Ishikawa (cell line): ENCODE measurements at regions not wholly inside any gene's neighbourhood (a gene's known extent, or its start where the extent isn't known, plus 50 kb on each side); places are given as distances from the start of the nearest gene placed in this dataset.

Experiments
- CEBPB ChIP-seq: IDR thresholded peaks from 2 replicates; pipeline ENCODE4 v1.6.1; 2012
- EGR1 ChIP-seq: IDR thresholded peaks from 2 replicates; pipeline ENCODE4 v1.6.1; 2012
- EP300 ChIP-seq: IDR thresholded peaks from 2 replicates; pipeline ENCODE4 v1.6.1; 2012; ENCODE audit warnings: borderline replicate concordance
- FOXM1 ChIP-seq: IDR thresholded peaks from 2 replicates; pipeline ENCODE4 v1.6.1; 2012; ENCODE audit warnings: low read depth, borderline replicate concordance
- MAX ChIP-seq: IDR thresholded peaks from 2 replicates; pipeline ENCODE4 v1.6.1; 2012
- RAD21 ChIP-seq: IDR thresholded peaks from 2 replicates; pipeline ENCODE4 v1.6.1; 2012; ENCODE audit warnings: low read depth
- REST ChIP-seq: IDR thresholded peaks from 2 replicates; pipeline ENCODE4 v1.6.1; 2012; ENCODE audit warnings: low read depth, mild to moderate bottlenecking
- TAF1 ChIP-seq: IDR thresholded peaks from 2 replicates; pipeline ENCODE4 v1.6.1; 2012; ENCODE audit warnings: low read depth, mild to moderate bottlenecking
- TCF12 ChIP-seq: IDR thresholded peaks from 2 replicates; pipeline ENCODE4 v1.6.1; 2012; ENCODE audit warnings: low read depth
- TEAD4 ChIP-seq: IDR thresholded peaks from 2 replicates; pipeline ENCODE4 v1.6.1; 2012
- YY1 ChIP-seq: IDR thresholded peaks from 2 replicates; pipeline ENCODE4 v1.6.1; 2012; ENCODE audit warnings: low read depth

GRCh38 chr5:135158314-135158697, 124.3 kb upstream of the PITX1 start:
- no peak for TF ChIP-seq MAX
- TF ChIP-seq REST, result no peak
- TF ChIP-seq CEBPB, result no peak
- TF ChIP-seq TEAD4, result no peak
- TF ChIP-seq YY1, result no peak
- TF ChIP-seq EGR1, result no peak
- TF ChIP-seq EP300, result no peak
- no peak for TF ChIP-seq TAF1
- no peak for TF ChIP-seq TCF12
- TF ChIP-seq RAD21, result no peak
- TF ChIP-seq FOXM1, result no peak
